ENCODE measurements at regions not wholly inside any gene's neighbourhood (a gene's known extent, or its start where the extent isn't known, plus 50 kb on each side); places are given as distances from the start of the nearest gene placed in this dataset.

- Mint-ChIP-seq H3K27me3 (no peaks in the 10 kb centered on the region), H3K27ac (no peak overlapping the region), H3K9me3 (peaks cover 4% of the 10 kb centered on the region), H3K36me3 (ENCODE audit: low read depth) (no peaks in the 10 kb centered on the region), H3K4me3 (no peak overlapping the region), H3K4me1 (no peaks in the 10 kb centered on the region)
- DNase-seq (no peak), ATAC-seq (no peak)
Measured at GRCh38 chr17:71453876-71454422, 666.9 kb upstream of the SOX9 start.

GRCh38 chr17:71455219-71455618 is 665.6 kb upstream of the SOX9 start:
- H3K9me3 Mint-ChIP-seq = peaks cover 4% of the 10 kb centered on the region
- H3K4me1 Mint-ChIP-seq = no peaks in the 10 kb centered on the region
- no peaks in the 10 kb centered on the region for H3K36me3 Mint-ChIP-seq (ENCODE audit: low read depth)
- DNase-seq = no peak
- ATAC-seq = no peak
- no peak overlapping the region for H3K4me3 Mint-ChIP-seq
- H3K27me3 Mint-ChIP-seq = no peaks in the 10 kb centered on the region
- no peak overlapping the region for H3K27ac Mint-ChIP-seq

GRCh38 chr17:71458322-71458721 is 662.5 kb upstream of the SOX9 start:
- Mint-ChIP-seq H3K36me3 (ENCODE audit: low read depth) (no peaks in the 10 kb centered on the region), H3K4me1 (no peaks in the 10 kb centered on the region), H3K4me3 (no peak overlapping the region), H3K27ac (no peak overlapping the region), H3K9me3 (peaks cover 13% of the 10 kb centered on the region), H3K27me3 (no peaks in the 10 kb centered on the region)
- no peak for ATAC-seq
- DNase-seq = no peak

- no peak overlapping the region for H3K4me3 Mint-ChIP-seq
- no peak overlapping the region for H3K27ac Mint-ChIP-seq
- peaks cover 9% of the 10 kb centered on the region for H3K9me3 Mint-ChIP-seq
- no peaks in the 10 kb centered on the region for H3K4me1 Mint-ChIP-seq
- DNase-seq (no peak), ATAC-seq (no peak)
- no peaks in the 10 kb centered on the region for H3K36me3 Mint-ChIP-seq (ENCODE audit: low read depth)
- H3K27me3 Mint-ChIP-seq = no peaks in the 10 kb centered on the region
Measured at GRCh38 chr17:71460943-71461342, 659.9 kb upstream of the SOX9 start.

- no peaks in the 10 kb centered on the region for H3K4me1 Mint-ChIP-seq
- ATAC-seq = no peak
- no peak for DNase-seq
- H3K27me3 Mint-ChIP-seq = no peaks in the 10 kb centered on the region
- no peaks in the 10 kb centered on the region for H3K36me3 Mint-ChIP-seq (ENCODE audit: low read depth)
- H3K4me3 Mint-ChIP-seq = no peak overlapping the region
- H3K27ac Mint-ChIP-seq = no peak overlapping the region
- peaks cover 9% of the 10 kb centered on the region for H3K9me3 Mint-ChIP-seq
Measured at GRCh38 chr17:71461498-71462169, 659.2 kb upstream of the SOX9 start.

- no peaks in the 10 kb centered on the region for H3K4me1 Mint-ChIP-seq
- H3K4me3 Mint-ChIP-seq = no peak overlapping the region
- H3K27me3 Mint-ChIP-seq = no peaks in the 10 kb centered on the region
- H3K36me3 Mint-ChIP-seq (ENCODE audit: low read depth) = no peaks in the 10 kb centered on the region
- no peak for DNase-seq
- H3K27ac Mint-ChIP-seq = no peak overlapping the region
- H3K9me3 Mint-ChIP-seq = peaks cover 9% of the 10 kb centered on the region
- ATAC-seq = no peak
Measured at GRCh38 chr17:71464241-71464640, 656.6 kb upstream of the SOX9 start.

- no peak overlapping the region for H3K4me3 Mint-ChIP-seq
- H3K36me3 Mint-ChIP-seq (ENCODE audit: low read depth) = no peaks in the 10 kb centered on the region
- no peaks in the 10 kb centered on the region for H3K27me3 Mint-ChIP-seq
- H3K4me1 Mint-ChIP-seq = no peaks in the 10 kb centered on the region
- DNase-seq (no peak), ATAC-seq (no peak)
- H3K27ac Mint-ChIP-seq = no peak overlapping the region
- H3K9me3 Mint-ChIP-seq = peaks cover 9% of the 10 kb centered on the region
Measured at GRCh38 chr17:71464751-71465150, 656.1 kb upstream of the SOX9 start.

GRCh38 chr17:71467719-71468118 is 653.1 kb upstream of the SOX9 start:
- peaks cover 1% of the 10 kb centered on the region for H3K9me3 Mint-ChIP-seq
- no peak overlapping the region for H3K27ac Mint-ChIP-seq
- no peaks in the 10 kb centered on the region for H3K4me1 Mint-ChIP-seq
- no peaks in the 10 kb centered on the region for H3K27me3 Mint-ChIP-seq
- ATAC-seq = no peak
- H3K36me3 Mint-ChIP-seq (ENCODE audit: low read depth) = no peaks in the 10 kb centered on the region
- DNase-seq = no peak
- H3K4me3 Mint-ChIP-seq = no peak overlapping the region

- H3K27ac Mint-ChIP-seq = no peak overlapping the region
- DNase-seq (no peak), ATAC-seq (no peak)
- H3K4me3 Mint-ChIP-seq = no peak overlapping the region
- no peaks in the 10 kb centered on the region for H3K36me3 Mint-ChIP-seq (ENCODE audit: low read depth)
- H3K9me3 Mint-ChIP-seq = no peaks in the 10 kb centered on the region
- no peaks in the 10 kb centered on the region for H3K4me1 Mint-ChIP-seq
- H3K27me3 Mint-ChIP-seq = no peaks in the 10 kb centered on the region
Measured at GRCh38 chr17:71470062-71470461, 650.8 kb upstream of the SOX9 start.

- no peaks in the 10 kb centered on the region for H3K36me3 Mint-ChIP-seq (ENCODE audit: low read depth)
- no peak overlapping the region for H3K27ac Mint-ChIP-seq
- ATAC-seq = no peak
- H3K9me3 Mint-ChIP-seq = peaks cover 1% of the 10 kb centered on the region
- no peaks in the 10 kb centered on the region for H3K4me1 Mint-ChIP-seq
- DNase-seq = no peak
- no peaks in the 10 kb centered on the region for H3K27me3 Mint-ChIP-seq
- no peak overlapping the region for H3K4me3 Mint-ChIP-seq
Measured at GRCh38 chr17:71472809-71473789, 647.7 kb upstream of the SOX9 start.

- Mint-ChIP-seq H3K27me3 (no peaks in the 10 kb centered on the region), H3K4me3 (no peak overlapping the region), H3K27ac (no peak overlapping the region), H3K4me1 (no peaks in the 10 kb centered on the region), H3K9me3 (peaks cover 3% of the 10 kb centered on the region), H3K36me3 (ENCODE audit: low read depth) (no peaks in the 10 kb centered on the region)
- DNase-seq (no peak), ATAC-seq (no peak)
Measured at GRCh38 chr17:71477356-71477755, 643.5 kb upstream of the SOX9 start.

- H3K36me3 Mint-ChIP-seq (ENCODE audit: low read depth) = no peaks in the 10 kb centered on the region
- H3K27me3 Mint-ChIP-seq = no peaks in the 10 kb centered on the region
- DNase-seq (no peak), ATAC-seq (no peak)
- H3K9me3 Mint-ChIP-seq = peaks cover 3% of the 10 kb centered on the region
- H3K27ac Mint-ChIP-seq = no peak overlapping the region
- no peaks in the 10 kb centered on the region for H3K4me1 Mint-ChIP-seq
- no peak overlapping the region for H3K4me3 Mint-ChIP-seq
Measured at GRCh38 chr17:71480099-71480498, 640.7 kb upstream of the SOX9 start.

GRCh38 chr17:71482625-71483024 is 638.2 kb upstream of the SOX9 start:
- Mint-ChIP-seq H3K27me3 (no peaks in the 10 kb centered on the region), H3K27ac (no peak overlapping the region), H3K4me1 (no peaks in the 10 kb centered on the region), H3K9me3 (peaks cover 3% of the 10 kb centered on the region), H3K4me3 (no peak overlapping the region), H3K36me3 (ENCODE audit: low read depth) (no peaks in the 10 kb centered on the region)
- ATAC-seq = no peak
- no peak for DNase-seq

- no peaks in the 10 kb centered on the region for H3K4me1 Mint-ChIP-seq
- ATAC-seq = no peak
- no peak for DNase-seq
Measured at GRCh38 chr17:71484546-71484945, 636.3 kb upstream of the SOX9 start.

GRCh38 chr17:71485426-71485825 is 635.4 kb upstream of the SOX9 start:
- H3K9me3 Mint-ChIP-seq = no peaks in the 10 kb centered on the region
- no peak overlapping the region for H3K27ac Mint-ChIP-seq
- no peaks in the 10 kb centered on the region for H3K36me3 Mint-ChIP-seq (ENCODE audit: low read depth)
- no peaks in the 10 kb centered on the region for H3K27me3 Mint-ChIP-seq
- ATAC-seq (no peak), DNase-seq (no peak)
- H3K4me3 Mint-ChIP-seq = no peak overlapping the region
- H3K4me1 Mint-ChIP-seq = no peaks in the 10 kb centered on the region

More at GRCh38 chr17:71484546-71484945, 636.3 kb upstream of the SOX9 start:
- H3K9me3 Mint-ChIP-seq = no peaks in the 10 kb centered on the region
- no peak overlapping the region for H3K27ac Mint-ChIP-seq
- H3K4me3 Mint-ChIP-seq = no peak overlapping the region
- no peaks in the 10 kb centered on the region for H3K27me3 Mint-ChIP-seq
- no peaks in the 10 kb centered on the region for H3K36me3 Mint-ChIP-seq (ENCODE audit: low read depth)

Measured in activated naive CD8-positive, alpha-beta T cell treated with anti-CD3 and anti-CD28 coated beads, Interleukin-2, amount 50 U/mL, for 24 hours (primary cell).